GM12892 (cell line): ENCODE measurements at regions not wholly inside any gene's neighbourhood (a gene's known extent, or its start where the extent isn't known, plus 50 kb on each side); places are given as distances from the start of the nearest gene placed in this dataset.

Experiments used
- POLR2A ChIP-seq: IDR thresholded peaks from 2 replicates; pipeline ENCODE4 v1.6.1; 2011; ENCODE audit warnings: low read depth, low read length, control low read depth
- TAF1 ChIP-seq: IDR thresholded peaks from 2 replicates; pipeline ENCODE4 v1.6.1; 2011; ENCODE audit warnings: low read depth, mild to moderate bottlenecking, control low read depth, low read length, borderline replicate concordance

DNA sequence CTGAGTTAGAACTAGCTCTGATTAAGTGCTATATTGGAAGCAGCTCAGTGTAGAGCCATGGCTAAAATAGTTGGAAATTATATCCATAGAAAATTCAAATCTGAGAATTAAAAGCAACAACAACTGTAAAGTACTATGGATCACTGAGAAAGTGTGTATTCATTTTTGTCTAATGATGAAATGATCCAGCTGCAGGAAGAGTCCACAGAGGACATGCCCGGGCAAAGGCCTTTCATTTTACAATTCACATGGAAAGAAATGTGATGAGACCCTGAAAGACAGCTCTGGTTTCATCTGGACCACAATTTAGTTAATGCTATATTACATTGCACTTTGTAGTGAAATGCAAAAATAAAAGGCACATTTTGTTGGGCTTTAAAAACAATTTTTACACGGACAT, 196.8 kb upstream of the FAT1 start:
- TF ChIP-seq POLR2A (no peak), TAF1 (no peak)
